ENCODE measurements at regions not wholly inside any gene's neighbourhood (a gene's known extent, or its start where the extent isn't known, plus 50 kb on each side); places are given as distances from the start of the nearest gene placed in this dataset.

GRCh38 chr14:40113671-40114070, 681.4 kb upstream of the FBXO33 start:
- intact Hi-C loops (cut with micrococcal nuclease): no loop called here

DNA sequence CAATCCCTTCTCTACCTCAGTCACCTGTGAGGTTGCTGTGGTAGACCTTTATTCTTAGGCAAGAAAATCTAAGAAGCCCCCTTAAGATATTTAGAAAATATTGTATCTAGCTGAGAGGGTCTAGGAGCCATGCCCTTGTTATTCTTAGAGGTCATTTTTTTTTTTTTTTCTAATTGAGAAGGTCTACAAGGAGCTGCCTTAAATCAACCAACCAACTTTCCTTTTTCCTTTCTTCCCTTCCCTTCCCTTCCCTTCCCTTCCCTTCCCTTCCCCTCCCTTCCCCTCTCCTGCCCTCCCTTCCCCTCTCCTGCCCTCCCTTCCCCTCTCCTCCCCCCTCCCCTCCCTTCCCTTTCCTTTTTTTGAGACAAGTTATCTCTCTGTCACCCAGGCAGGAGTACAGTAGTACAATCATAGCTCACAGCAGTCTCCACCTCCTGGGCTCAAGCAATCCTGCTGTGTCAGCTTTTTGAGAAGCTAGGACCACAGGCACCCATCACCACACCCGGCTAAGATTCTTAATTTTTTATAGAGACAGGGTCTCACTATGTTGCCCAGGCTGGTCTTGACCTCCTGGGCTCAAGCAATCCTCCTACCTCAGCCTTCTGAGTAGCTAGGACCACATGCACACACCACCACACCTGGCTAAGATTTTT, 668.4 kb upstream of the FBXO33 start:
- Histone ChIP-seq H3K4me2 (replicated peaks; ENCODE audit: extremely low read depth, low read length, poor library complexity, severe bottlenecking) (no peak overlapping the region), H3K27ac (ENCODE audit: low read depth in 1 of 2, low read length in 2 of 2) (no peak overlapping the region), H2AFZ (ENCODE audit: insufficient read depth, low read depth, low read length, poor library complexity, severe bottlenecking) (no peak overlapping the region), H3K27me3 (ENCODE audit: control insufficient read depth in 2 of 2, insufficient read depth in 2 of 2, low read length in 2 of 2) (no peaks in the 10 kb centered on the region), H3K79me2 (ENCODE audit: insufficient read depth, low read length) (no peaks in the 10 kb centered on the region), H4K20me1 (ENCODE audit: insufficient read depth, low read length) (no peaks in the 10 kb centered on the region), H3K4me1 (ENCODE audit: control insufficient read depth in 1 of 2, insufficient read depth in 2 of 2, low read length in 2 of 2) (no peaks in the 10 kb centered on the region), H3K36me3 (replicated peaks in 1 of 2; ENCODE audit: control insufficient read depth in 1 of 2, insufficient read depth in 2 of 2, low read length in 2 of 2) (no peaks in the 10 kb centered on the region), H3K9ac (ENCODE audit: insufficient read depth, low read length, poor library complexity, severe bottlenecking) (no peak overlapping the region), H3K4me3 (replicated peaks in 1 of 3; ENCODE audit: low read depth in 2 of 3, low read length in 3 of 3) (no peak overlapping the region), H3K9me3 (replicated peaks in 1 of 2; ENCODE audit: control insufficient read depth in 1 of 2, insufficient read depth in 1 of 2, low read length in 2 of 2) (peaks cover 8 to 11% of the 10 kb centered on the region in 2 donors)
- no peaks in the 10 kb centered on the region for H3K4me1 Mint-ChIP-seq
- no peaks in the 10 kb centered on the region for H3K36me3 Mint-ChIP-seq
- no CpG with 5 or more reads among the region's 1 CpG for whole genome bisulfite sequencing (ENCODE audit: insufficient coverage)
- DNase-seq: no peak
- no peak overlapping the region for H3K4me3 Mint-ChIP-seq
- H3K27me3 Mint-ChIP-seq (ENCODE audit: low read depth in 3 of 3): peaks cover 0 to 2% (median 0%) of the 10 kb centered on the region in 3 donors
- TF ChIP-seq CTCF (IDR thresholded peaks at IDR 0.05): no peak
- H3K27ac Mint-ChIP-seq: no peak overlapping the region
- intact Hi-C loops (cut with micrococcal nuclease): no loop called here
- H3K9me3 Mint-ChIP-seq: peaks cover 2 to 16% (median 5%) of the 10 kb centered on the region in 7 donors

More at GRCh38 chr14:40113671-40114070, 681.4 kb upstream of the FBXO33 start:
- no peaks in the 10 kb centered on the region for H3K36me3 Mint-ChIP-seq
- TF ChIP-seq CTCF (IDR thresholded peaks at IDR 0.05): no peak
- H3K9ac ChIP-seq (ENCODE audit: insufficient read depth, low read length, poor library complexity, severe bottlenecking): no peak overlapping the region
- no peak overlapping the region for H3K27ac ChIP-seq (ENCODE audit: low read depth in 1 of 2, low read length in 2 of 2)
- peaks cover 0 to 3% (median 0%) of the 10 kb centered on the region in 3 donors for H3K27me3 Mint-ChIP-seq (ENCODE audit: low read depth in 3 of 3)
- H3K27ac Mint-ChIP-seq: no peak overlapping the region
- no peak overlapping the region for H3K4me2 ChIP-seq (replicated peaks; ENCODE audit: extremely low read depth, low read length, poor library complexity, severe bottlenecking)
- H3K4me3 Mint-ChIP-seq: no peak overlapping the region
- no peaks in the 10 kb centered on the region for H3K4me1 ChIP-seq (ENCODE audit: control insufficient read depth in 1 of 2, insufficient read depth in 2 of 2, low read length in 2 of 2)
- H3K79me2 ChIP-seq (ENCODE audit: insufficient read depth, low read length): no peaks in the 10 kb centered on the region
- H3K27me3 ChIP-seq (ENCODE audit: control insufficient read depth in 2 of 2, insufficient read depth in 2 of 2, low read length in 2 of 2): no peaks in the 10 kb centered on the region
- H4K20me1 ChIP-seq (ENCODE audit: insufficient read depth, low read length): no peaks in the 10 kb centered on the region
- no peaks in the 10 kb centered on the region for H3K9me3 ChIP-seq (replicated peaks in 1 of 2; ENCODE audit: control insufficient read depth in 1 of 2, insufficient read depth in 1 of 2, low read length in 2 of 2)
- H3K36me3 ChIP-seq (replicated peaks in 1 of 2; ENCODE audit: control insufficient read depth in 1 of 2, insufficient read depth in 2 of 2, low read length in 2 of 2): no peaks in the 10 kb centered on the region
- no peak for DNase-seq
- no peak overlapping the region for H2AFZ ChIP-seq (ENCODE audit: insufficient read depth, low read depth, low read length, poor library complexity, severe bottlenecking)
- no peak overlapping the region for H3K4me3 ChIP-seq (replicated peaks in 1 of 3; ENCODE audit: low read depth in 2 of 3, low read length in 3 of 3)
- no peaks in the 10 kb centered on the region for H3K4me1 Mint-ChIP-seq
- H3K9me3 Mint-ChIP-seq: peaks cover 0 to 13% (median 6%) of the 10 kb centered on the region in 7 donors
